Mesendoderm (in vitro differentiated cells): ENCODE measurements at regions not wholly inside any gene's neighbourhood (a gene's known extent, or its start where the extent isn't known, plus 50 kb on each side); places are given as distances from the start of the nearest gene placed in this dataset.

Experiments
- DNase-seq: peaks from one replicate; pipeline ENCODE4 v3.0.0; 2013
- H2AK5ac ChIP-seq: 2 replicates; pipeline ENCODE4 v1.6.1; 2013; ENCODE audit warnings: low read length, inconsistent platforms
- H2BK120ac ChIP-seq: 2 replicates; pipeline ENCODE4 v1.6.1; 2013; ENCODE audit warnings: low read depth, mild to moderate bottlenecking, low read length, moderate library complexity, mixed read lengths
- H2BK15ac ChIP-seq: replicated peaks from 2 replicates; pipeline ENCODE4 v1.6.1; 2013; ENCODE audit warnings: low read depth, mild to moderate bottlenecking, moderate library complexity
- H2BK5ac ChIP-seq: 2 replicates; pipeline ENCODE4 v1.6.1; 2013; ENCODE audit warnings: low read length, inconsistent platforms
- H3K18ac ChIP-seq: 2 replicates; pipeline ENCODE4 v1.6.1; 2013; ENCODE audit warnings: mild to moderate bottlenecking, low read length, mixed read lengths
- H3K23ac ChIP-seq: one replicate; pipeline ENCODE4 v1.6.1; 2013; ENCODE audit warnings: low read length
- H3K27ac ChIP-seq: 2 replicates; pipeline ENCODE4 v1.5.1; 2013; ENCODE audit warnings: low read depth, mild to moderate bottlenecking, inconsistent platforms, low read length, moderate library complexity
- H3K27me3 ChIP-seq: 2 replicates; pipeline ENCODE4 v1.6.1; 2013; ENCODE audit warnings: low read length, control low read depth, mild to moderate bottlenecking, inconsistent platforms; ENCODE audit not compliant: insufficient read depth, poor library complexity
- H3K36me3 ChIP-seq: 2 replicates; pipeline ENCODE4 v1.6.1; 2013; ENCODE audit warnings: low read length, inconsistent platforms; ENCODE audit not compliant: control insufficient read depth, insufficient read depth
- H3K4ac ChIP-seq: one replicate; pipeline ENCODE4 v1.6.1; 2013; ENCODE audit warnings: low read depth, mild to moderate bottlenecking, low read length, moderate library complexity
- H3K4me1 ChIP-seq: 2 replicates; pipeline ENCODE4 v1.6.1; 2013; ENCODE audit warnings: low read depth, low read length, inconsistent platforms; ENCODE audit not compliant: control insufficient read depth
- H3K4me2 ChIP-seq: 2 replicates; pipeline ENCODE4 v1.6.1; 2013; ENCODE audit warnings: low read length
- H3K4me3 ChIP-seq: 2 replicates; pipeline ENCODE4 v1.5.1; 2013; ENCODE audit warnings: mild to moderate bottlenecking, low read length
- H3K56ac ChIP-seq: one replicate; pipeline ENCODE4 v1.6.1; 2013; ENCODE audit warnings: low read length
- H3K79me1 ChIP-seq: 2 replicates; pipeline ENCODE4 v1.6.1; 2013; ENCODE audit warnings: low read length, inconsistent platforms
- H3K79me2 ChIP-seq: 2 replicates; pipeline ENCODE4 v1.6.1; 2013; ENCODE audit warnings: mild to moderate bottlenecking, low read length; ENCODE audit not compliant: control insufficient read depth, insufficient read depth
- H3K9ac ChIP-seq: 2 replicates; pipeline ENCODE4 v1.6.1; 2013; ENCODE audit warnings: low read length, inconsistent platforms
- H4K5ac ChIP-seq: one replicate; pipeline ENCODE4 v1.6.1; 2013; ENCODE audit warnings: low read length
- H4K8ac ChIP-seq: one replicate; pipeline ENCODE4 v1.6.1; 2013; ENCODE audit warnings: low read depth, mild to moderate bottlenecking, control low read depth, low read length, moderate library complexity
- WGBS: extraction: QIAGEN DNeasy Blood & Tissue Kit; methylation state at CpG from one replicate; pipeline ENCODE4 v1.1.7; 2013; ENCODE audit warnings: low lambda C conversion rate, missing lambda C conversion rate; ENCODE audit not compliant: insufficient coverage; ENCODE audit errors: extremely low coverage; 5-methylcytosine and 5-hydroxymethylcytosine counted together

DNA sequence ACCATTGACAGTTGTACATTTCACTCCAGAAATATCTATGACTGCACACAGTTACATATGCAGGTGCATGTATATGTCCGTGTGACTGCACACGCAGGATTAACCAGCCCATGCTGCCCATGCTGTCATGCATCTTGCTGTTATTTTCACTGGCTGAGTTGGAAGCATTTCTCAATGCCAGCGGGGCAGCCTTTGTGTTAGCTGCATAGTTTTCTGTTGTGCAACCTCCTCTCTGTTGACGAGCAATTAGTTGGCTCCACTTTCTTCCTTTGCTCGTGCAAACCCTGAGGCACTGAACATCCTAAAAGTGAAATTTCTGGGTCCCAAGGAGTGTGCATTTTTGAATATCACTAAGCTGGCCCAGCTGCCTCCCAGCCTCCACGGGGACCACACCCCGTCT is 133.4 kb upstream of the GLI2 start:
- no peak overlapping the region for H2BK120ac ChIP-seq
- H4K8ac ChIP-seq, result no peak overlapping the region
- H3K4me3 ChIP-seq, result no peak overlapping the region
- no peak overlapping the region for H2BK5ac ChIP-seq
- H3K27ac ChIP-seq, result no peak overlapping the region
- H2BK15ac ChIP-seq, result no peak overlapping the region
- H3K56ac ChIP-seq, result no peak overlapping the region
- H3K27me3 ChIP-seq, result no peaks in the 10 kb centered on the region
- H3K36me3 ChIP-seq, result no peaks in the 10 kb centered on the region
- H3K4me1 ChIP-seq, result peaks cover 2% of the 10 kb centered on the region
- no peaks in the 10 kb centered on the region for H3K79me1 ChIP-seq
- H3K4me2 ChIP-seq, result no peak overlapping the region
- no peak overlapping the region for H3K18ac ChIP-seq
- H3K9ac ChIP-seq, result no peak overlapping the region
- no peak overlapping the region for H2AK5ac ChIP-seq
- H3K23ac ChIP-seq, result no peak overlapping the region
- DNase-seq, result no peak
- H4K5ac ChIP-seq, result no peak overlapping the region
- H3K4ac ChIP-seq, result no peak overlapping the region
- H3K79me2 ChIP-seq, result no peaks in the 10 kb centered on the region
- WGBS, result no CpG with 5 or more reads among the region's 7 CpGs

DNA sequence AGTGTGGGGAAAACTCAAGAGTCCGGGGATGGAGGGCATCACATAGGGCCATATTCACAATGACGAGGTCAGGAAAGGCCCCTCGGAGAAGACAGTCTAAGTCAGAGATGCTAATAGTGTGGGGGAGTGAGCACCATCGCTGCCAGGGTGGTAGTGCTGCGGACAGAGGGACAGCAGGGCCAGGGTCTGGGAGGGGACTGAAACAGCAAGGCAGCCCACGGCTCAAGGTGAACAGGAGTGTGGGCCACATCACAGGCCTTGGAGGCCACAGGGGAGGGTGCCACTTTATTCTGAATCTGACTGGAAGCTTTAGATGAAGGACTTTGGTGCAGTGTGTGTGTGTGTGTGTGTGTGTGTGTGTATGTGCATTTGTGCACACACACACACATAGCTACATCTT is 130.9 kb upstream of the GLI2 start:
- H3K79me2 ChIP-seq, result no peaks in the 10 kb centered on the region
- WGBS, result no CpG with 5 or more reads among the region's 6 CpGs
- no peaks in the 10 kb centered on the region for H3K27me3 ChIP-seq
- no peak overlapping the region for H3K4me3 ChIP-seq
- H3K27ac ChIP-seq, result no peak overlapping the region
- H4K5ac ChIP-seq, result no peak overlapping the region
- H2BK120ac ChIP-seq, result no peak overlapping the region
- H3K79me1 ChIP-seq, result no peaks in the 10 kb centered on the region
- H3K18ac ChIP-seq, result no peak overlapping the region
- H3K4ac ChIP-seq, result no peak overlapping the region
- H3K4me1 ChIP-seq, result peaks cover 2% of the 10 kb centered on the region
- no peak overlapping the region for H4K8ac ChIP-seq
- H2BK15ac ChIP-seq, result no peak overlapping the region
- no peak overlapping the region for H3K4me2 ChIP-seq
- H3K56ac ChIP-seq, result no peak overlapping the region
- no peak for DNase-seq
- no peak overlapping the region for H2BK5ac ChIP-seq
- H3K36me3 ChIP-seq, result no peaks in the 10 kb centered on the region
- H3K23ac ChIP-seq, result no peak overlapping the region
- H2AK5ac ChIP-seq, result no peak overlapping the region
- H3K9ac ChIP-seq, result no peak overlapping the region

DNA sequence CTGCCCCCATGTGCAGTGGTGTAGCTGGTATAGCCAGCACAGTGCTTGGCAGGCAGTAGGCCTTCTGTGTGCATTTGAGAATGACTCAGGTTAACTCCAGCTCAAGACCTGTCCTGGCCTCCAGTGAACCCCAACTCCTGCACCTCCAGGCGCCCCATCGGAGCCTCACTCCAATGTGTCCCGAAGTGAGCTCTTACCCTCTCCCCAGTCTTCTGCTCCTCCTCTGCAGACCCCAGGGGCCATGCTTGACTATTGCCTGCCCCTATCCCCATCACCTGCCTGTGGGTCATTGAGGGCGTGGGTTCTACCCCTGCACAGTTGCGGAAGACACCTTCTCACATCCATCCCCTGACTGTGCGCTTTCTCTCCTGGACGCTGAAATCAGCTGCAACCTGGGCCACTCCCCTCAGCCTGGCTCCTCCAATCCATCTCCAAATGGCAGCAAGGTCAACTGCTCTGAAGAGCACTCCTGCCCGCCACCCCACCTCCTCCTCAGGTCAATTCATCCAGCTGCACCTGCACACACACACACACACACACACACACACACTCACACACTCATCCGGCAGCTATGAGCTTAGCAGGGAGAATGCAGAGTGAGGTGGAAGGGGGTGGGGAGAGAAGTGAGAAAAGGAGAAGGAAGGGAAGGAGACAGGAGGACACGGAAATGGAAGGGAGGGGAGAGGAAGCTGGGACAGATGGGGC is 130.3 kb upstream of the GLI2 start:
- H2BK120ac ChIP-seq, result no peak overlapping the region
- no peaks in the 10 kb centered on the region for H3K36me3 ChIP-seq
- peaks cover 2% of the 10 kb centered on the region for H3K4me1 ChIP-seq
- no peak overlapping the region for H3K4me2 ChIP-seq
- no peak overlapping the region for H3K18ac ChIP-seq
- no peaks in the 10 kb centered on the region for H3K79me1 ChIP-seq
- no peaks in the 10 kb centered on the region for H3K27me3 ChIP-seq
- no peak overlapping the region for H3K27ac ChIP-seq
- H2BK15ac ChIP-seq, result no peak overlapping the region
- H3K79me2 ChIP-seq, result no peaks in the 10 kb centered on the region
- no peak overlapping the region for H4K8ac ChIP-seq
- H3K9ac ChIP-seq, result no peak overlapping the region
- H3K4ac ChIP-seq, result no peak overlapping the region
- no peak overlapping the region for H3K56ac ChIP-seq
- H3K23ac ChIP-seq, result no peak overlapping the region
- H3K4me3 ChIP-seq, result no peak overlapping the region
- H4K5ac ChIP-seq, result no peak overlapping the region
- WGBS, result no CpG with 5 or more reads among the region's 10 CpGs
- no peak overlapping the region for H2BK5ac ChIP-seq
- peak; percentile 19 for DNase-seq
- H2AK5ac ChIP-seq, result no peak overlapping the region

DNA sequence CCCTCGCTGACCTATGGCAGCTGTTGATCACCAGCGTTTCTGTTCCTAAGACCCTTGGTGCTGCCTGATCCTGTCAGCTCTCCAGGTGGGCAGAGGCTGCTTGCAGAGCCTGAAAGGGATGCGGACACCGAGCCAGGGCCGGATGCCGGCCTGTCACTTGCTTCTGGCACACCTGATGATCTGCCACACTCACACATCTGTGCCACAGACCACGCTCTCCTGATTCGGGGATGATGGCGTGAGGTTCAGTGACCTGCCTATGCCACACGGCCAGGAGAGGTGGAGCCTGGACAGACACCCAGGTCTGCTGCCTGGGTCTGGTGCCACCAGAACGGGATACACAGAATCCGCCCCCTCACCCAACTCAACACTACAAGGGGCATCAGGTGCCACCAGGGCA is 129.4 kb upstream of the GLI2 start:
- Histone ChIP-seq H3K79me1 (no peaks in the 10 kb centered on the region), H3K9ac (no peak overlapping the region), H3K4me2 (no peak overlapping the region), H3K23ac (no peak overlapping the region), H2BK15ac (no peak overlapping the region), H3K4me1 (peaks cover 2% of the 10 kb centered on the region), H2AK5ac (no peak overlapping the region), H3K18ac (no peak overlapping the region), H3K4ac (no peak overlapping the region), H4K5ac (no peak overlapping the region), H3K56ac (no peak overlapping the region), H2BK120ac (no peak overlapping the region), H4K8ac (no peak overlapping the region), H2BK5ac (no peak overlapping the region), H3K36me3 (no peaks in the 10 kb centered on the region), H3K4me3 (no peak overlapping the region), H3K79me2 (no peaks in the 10 kb centered on the region), H3K27ac (no peak overlapping the region), H3K27me3 (no peaks in the 10 kb centered on the region)
- WGBS, result no CpG with 5 or more reads among the region's 12 CpGs
- DNase-seq, result no peak

DNA sequence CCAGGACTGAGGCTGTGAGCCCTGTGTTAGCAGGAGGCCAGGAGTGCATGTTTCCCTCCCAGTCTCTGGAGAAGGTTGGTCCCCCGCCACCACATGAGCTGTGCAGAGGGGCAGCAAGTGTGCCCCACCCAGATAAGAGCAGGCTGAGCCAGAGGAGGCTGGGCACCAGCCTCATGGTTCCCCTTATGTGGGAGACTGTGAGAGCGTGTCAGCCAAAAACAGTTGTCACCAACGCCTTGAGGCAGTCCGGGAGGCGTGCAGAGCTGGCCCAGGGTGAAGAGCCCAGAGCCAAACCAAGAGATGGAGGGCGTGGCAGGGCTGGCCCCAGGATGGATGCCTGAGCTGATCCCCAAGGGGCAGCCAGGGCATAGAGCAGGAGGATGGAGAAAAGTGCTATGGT is 128.7 kb upstream of the GLI2 start:
- Histone ChIP-seq H3K56ac (no peak overlapping the region), H3K4ac (no peak overlapping the region), H3K4me1 (peaks cover 2% of the 10 kb centered on the region), H2BK5ac (no peak overlapping the region), H3K4me2 (no peak overlapping the region), H3K4me3 (no peak overlapping the region), H2BK15ac (no peak overlapping the region), H3K9ac (no peak overlapping the region), H4K8ac (no peak overlapping the region), H2AK5ac (no peak overlapping the region), H3K27me3 (no peaks in the 10 kb centered on the region), H3K23ac (no peak overlapping the region), H3K79me2 (no peaks in the 10 kb centered on the region), H3K27ac (no peak overlapping the region), H3K36me3 (no peaks in the 10 kb centered on the region), H3K79me1 (no peaks in the 10 kb centered on the region), H3K18ac (no peak overlapping the region), H4K5ac (no peak overlapping the region), H2BK120ac (no peak overlapping the region)
- no CpG with 5 or more reads among the region's 6 CpGs for WGBS
- DNase-seq, result no peak

DNA sequence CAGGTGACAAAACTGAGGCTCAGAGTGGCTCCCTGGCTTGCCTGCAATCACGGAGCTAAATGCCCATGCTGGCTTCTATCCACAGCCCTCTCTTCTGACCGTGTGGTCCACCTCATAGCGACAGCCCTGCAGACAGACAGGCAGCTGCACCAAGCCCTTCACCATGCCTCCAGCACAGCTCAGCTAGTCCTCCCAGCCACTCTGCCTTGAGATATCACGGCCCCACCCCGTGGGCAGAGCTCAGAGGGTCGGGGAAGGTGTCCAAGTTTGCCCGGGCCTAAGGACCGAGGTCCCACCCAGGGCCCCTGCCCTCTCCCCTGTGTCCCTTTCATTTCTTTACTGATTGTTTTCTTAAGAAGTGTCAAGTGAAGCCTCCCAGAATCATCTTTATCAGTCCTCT is 128.2 kb upstream of the GLI2 start:
- Histone ChIP-seq H3K56ac (no peak overlapping the region), H2AK5ac (no peak overlapping the region), H3K23ac (no peak overlapping the region), H4K8ac (no peak overlapping the region), H3K4me2 (no peak overlapping the region), H3K79me1 (no peaks in the 10 kb centered on the region), H2BK120ac (no peak overlapping the region), H3K27ac (no peak overlapping the region), H2BK5ac (no peak overlapping the region), H2BK15ac (no peak overlapping the region), H3K4me1 (peaks cover 2% of the 10 kb centered on the region), H3K27me3 (no peaks in the 10 kb centered on the region), H3K18ac (no peak overlapping the region), H3K4me3 (no peak overlapping the region), H4K5ac (no peak overlapping the region), H3K4ac (no peak overlapping the region), H3K79me2 (no peaks in the 10 kb centered on the region), H3K36me3 (no peaks in the 10 kb centered on the region), H3K9ac (no peak overlapping the region)
- WGBS, result no CpG with 5 or more reads among the region's 8 CpGs
- no peak for DNase-seq
